Left hindlimb (tissue), 1 donor: ENCODE measurements at regions not wholly inside any gene's neighbourhood (a gene's known extent, or its start where the extent isn't known, plus 50 kb on each side); places are given as distances from the start of the nearest gene placed in this dataset.
"Not testable (repeated sequence)": the region's sequence is repeated elsewhere in the genome, so short reads cannot be mapped to it uniquely, and the experiment has no call there.

Source experiments
- DNase-seq: peaks from one replicate; pipeline ENCODE4 v3.0.0-alpha.2; 2018

- DNase-seq = not testable (repeated sequence)
Observed at GRCh38 chr7:149628361-149629149, 130.9 kb upstream of the ZNF746 start.

GRCh38 chr7:149627911-149628310 lies 130.3 kb upstream of the ZNF746 start:
- no peak for DNase-seq

GRCh38 chr7:149626972-149627371 lies 129.4 kb upstream of the ZNF746 start:
- no peak for DNase-seq

GRCh38 chr7:149625947-149626392 lies 128.4 kb upstream of the ZNF746 start:
- no peak for DNase-seq

- peak; percentile 45 for DNase-seq
Observed at GRCh38 chr7:149625340-149625946, 127.8 kb upstream of the ZNF746 start.

GRCh38 chr7:149624419-149625339 lies 127.1 kb upstream of the ZNF746 start:
- DNase-seq = peak; percentile 92

GRCh38 chr7:149624006-149624405 lies 126.4 kb upstream of the ZNF746 start:
- peak; percentile 34 for DNase-seq

- DNase-seq = peak; percentile 45
Observed at GRCh38 chr7:149623262-149623997, 125.8 kb upstream of the ZNF746 start.

- no peak for DNase-seq
Observed at GRCh38 chr7:149622444-149623210, 125.0 kb upstream of the ZNF746 start.

GRCh38 chr7:149621776-149622175 lies 124.2 kb upstream of the ZNF746 start:
- DNase-seq = no peak

GRCh38 chr7:149620961-149621360 lies 123.4 kb upstream of the ZNF746 start:
- no peak for DNase-seq

GRCh38 chr7:149616898-149617297 lies 119.3 kb upstream of the ZNF746 start:
- no peak for DNase-seq

- DNase-seq = no peak
Observed at GRCh38 chr7:149615690-149616270, 118.2 kb upstream of the ZNF746 start.

- DNase-seq = no peak
Observed at GRCh38 chr7:149610441-149611011, 112.9 kb upstream of the ZNF746 start.

- DNase-seq = no peak
Observed at GRCh38 chr7:149608168-149608567, 110.6 kb upstream of the ZNF746 start.

- no peak for DNase-seq
Observed at GRCh38 chr7:149607683-149608082, 110.1 kb upstream of the ZNF746 start.

GRCh38 chr7:149606826-149607225 lies 109.2 kb upstream of the ZNF746 start:
- DNase-seq = no peak

- no peak for DNase-seq
Observed at GRCh38 chr7:149605696-149606095, 108.1 kb upstream of the ZNF746 start.

GRCh38 chr7:149604521-149604920 lies 106.9 kb upstream of the ZNF746 start:
- DNase-seq = no peak

GRCh38 chr7:149600669-149601330 lies 103.2 kb upstream of the ZNF746 start:
- not testable (repeated sequence) for DNase-seq
